HAP-1 (cell line): ENCODE measurements at regions not wholly inside any gene's neighbourhood (a gene's known extent, or its start where the extent isn't known, plus 50 kb on each side); places are given as distances from the start of the nearest gene placed in this dataset.

Source experiments
- DNase-seq, 2 experiments: peaks; one replicate each; pipeline ENCODE4 v3.0.0-alpha.2; 2016 to 2020; ENCODE audit warnings: low spot score in 2 of 2
- H3K27me3 ChIP-seq: fragments of 250-450 bp; sonication (Bioruptor Pico); 2 replicates; pipeline ENCODE4 v1.5.1; 2020; ENCODE audit warnings: low read depth, mild to moderate bottlenecking, moderate library complexity
- H3K36me3 ChIP-seq: fragments of 250-450 bp; sonication (Bioruptor Pico); replicated peaks from 2 replicates; pipeline ENCODE4 v1.5.1; 2020; ENCODE audit warnings: mild to moderate bottlenecking
- H3K4me1 ChIP-seq: fragments of 250-450 bp; sonication (Bioruptor Pico); 2 replicates; pipeline ENCODE4 v1.5.1; 2020; ENCODE audit warnings: mild to moderate bottlenecking
- H3K4me3 ChIP-seq: fragments of 250-450 bp; sonication (Bioruptor Pico); 2 replicates; pipeline ENCODE4 v1.5.1; 2020; ENCODE audit warnings: mild to moderate bottlenecking, moderate library complexity
- H3K9me3 ChIP-seq: fragments of 250-450 bp; sonication (Bioruptor Pico); 2 replicates; pipeline ENCODE4 v1.5.1; 2020; ENCODE audit warnings: mild to moderate bottlenecking, moderate library complexity
- in situ Hi-C: fragments of 300-500 bp; cut with MboI; formaldehyde crosslinking; loops from 3 replicates; pipeline ENCODE4 v1.14.3; 2020; ENCODE audit warnings: low sequenced_read_pairs, inconsistent platforms, mixed read lengths

- Histone ChIP-seq H3K4me1 (no peaks in the 10 kb centered on the region), H3K4me3 (no peak overlapping the region), H3K36me3 (no peaks in the 10 kb centered on the region), H3K27me3 (peaks cover 6% of the 10 kb centered on the region), H3K9me3 (no peaks in the 10 kb centered on the region)
- in situ Hi-C loops: no loop called here
- DNase-seq: no peak
Measured at GRCh38 chr5:168039566-168040248, 251.7 kb upstream of the WWC1 start.

GRCh38 chr5:168041583-168041982 is 249.9 kb upstream of the WWC1 start:
- DNase-seq: no peak
- H3K9me3 ChIP-seq: no peaks in the 10 kb centered on the region
- no peaks in the 10 kb centered on the region for H3K36me3 ChIP-seq
- H3K4me3 ChIP-seq: no peak overlapping the region
- in situ Hi-C loops: no loop called here
- H3K27me3 ChIP-seq: peaks cover 16% of the 10 kb centered on the region
- H3K4me1 ChIP-seq: no peaks in the 10 kb centered on the region

DNA sequence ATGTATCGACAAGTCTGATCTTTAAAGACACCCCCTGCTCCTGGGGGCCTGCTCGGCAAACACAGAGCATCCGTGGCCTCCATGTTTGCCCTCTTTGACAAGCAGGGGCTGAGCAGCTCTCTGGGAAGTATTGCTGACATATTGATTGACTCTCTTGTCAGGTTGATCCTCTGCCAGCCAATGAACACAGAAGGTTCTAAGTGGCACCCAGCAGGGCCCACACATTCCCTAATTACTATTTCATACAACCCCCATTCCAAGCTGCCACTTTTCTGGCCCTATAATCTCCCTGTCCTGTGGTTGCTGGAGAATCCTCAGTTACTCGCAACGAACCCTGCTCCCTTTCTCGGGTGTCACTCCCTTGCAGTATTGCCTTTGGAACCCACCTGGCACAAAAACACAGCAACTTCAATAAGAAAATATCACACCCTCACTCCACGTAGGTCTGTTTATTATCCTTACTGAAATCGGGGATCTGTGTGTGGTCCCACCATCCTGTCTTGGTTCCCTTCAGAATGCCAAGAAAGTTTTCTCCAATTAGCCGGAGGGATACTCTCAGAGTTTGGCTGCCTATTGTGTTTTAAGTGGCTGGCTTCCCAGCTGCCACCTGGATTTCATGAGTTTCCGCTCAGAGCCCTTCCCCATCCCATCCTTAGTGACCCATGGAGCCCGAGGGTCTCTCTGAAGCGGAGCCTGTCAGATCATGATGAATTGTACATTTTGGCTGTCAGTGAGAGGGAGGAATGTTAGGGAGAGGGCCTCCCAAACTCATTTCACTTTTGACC is 249.0 kb upstream of the WWC1 start:
- Histone ChIP-seq H3K36me3 (no peaks in the 10 kb centered on the region), H3K4me1 (no peaks in the 10 kb centered on the region), H3K9me3 (no peaks in the 10 kb centered on the region), H3K27me3 (peaks cover 16% of the 10 kb centered on the region), H3K4me3 (no peak overlapping the region)
- no peak for DNase-seq
- in situ Hi-C loops: no loop called here

- Histone ChIP-seq H3K4me3 (no peak overlapping the region), H3K27me3 (peaks cover 36% of the 10 kb centered on the region), H3K9me3 (no peaks in the 10 kb centered on the region), H3K4me1 (no peaks in the 10 kb centered on the region), H3K36me3 (no peaks in the 10 kb centered on the region)
- in situ Hi-C loops: no loop called here
- DNase-seq: no peak
Measured at GRCh38 chr5:168046163-168046562, 245.3 kb upstream of the WWC1 start.

DNA sequence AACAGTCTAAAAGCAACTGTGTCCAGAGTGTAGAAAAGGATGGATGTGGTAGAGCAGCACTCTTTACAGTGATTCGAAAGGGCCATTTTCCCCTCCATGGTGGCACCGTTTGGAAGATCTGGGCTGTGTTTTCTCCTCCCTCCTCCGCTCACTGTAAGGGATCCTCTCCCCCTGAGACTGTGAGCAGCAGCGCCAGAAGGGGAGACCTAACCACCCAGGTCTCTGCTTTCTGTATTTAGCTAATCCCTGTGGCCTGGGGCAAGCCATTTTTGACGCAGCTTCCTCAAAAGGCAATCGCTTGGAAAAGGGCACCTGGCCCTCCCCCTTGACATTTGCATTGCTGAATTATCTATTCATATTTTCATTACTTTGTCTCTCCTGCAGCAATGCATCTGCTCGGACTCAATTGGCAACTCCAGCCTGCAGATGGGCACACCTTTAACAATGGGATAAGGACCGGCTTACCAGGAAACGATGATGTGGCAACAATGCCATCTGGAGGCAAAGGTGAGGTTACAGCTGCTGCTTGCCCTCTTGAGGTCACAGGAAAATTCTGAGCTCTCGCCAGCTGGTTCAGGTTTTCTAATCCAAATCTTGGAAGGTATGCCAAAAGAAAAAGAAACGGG is 244.3 kb upstream of the WWC1 start:
- Histone ChIP-seq H3K4me1 (no peaks in the 10 kb centered on the region), H3K27me3 (peaks cover 39% of the 10 kb centered on the region), H3K36me3 (no peaks in the 10 kb centered on the region), H3K4me3 (no peak overlapping the region), H3K9me3 (no peaks in the 10 kb centered on the region)
- DNase-seq: peak; percentile 4 to 45
- in situ Hi-C loops: no loop called here

- Histone ChIP-seq H3K4me1 (no peaks in the 10 kb centered on the region), H3K36me3 (no peaks in the 10 kb centered on the region), H3K4me3 (no peak overlapping the region), H3K9me3 (no peaks in the 10 kb centered on the region), H3K27me3 (peaks cover 39% of the 10 kb centered on the region)
- peak in 1 of 2 experiments; percentile 25 for DNase-seq
- in situ Hi-C loops: no loop called here
Measured at GRCh38 chr5:168047669-168048111, 243.8 kb upstream of the WWC1 start.

DNA sequence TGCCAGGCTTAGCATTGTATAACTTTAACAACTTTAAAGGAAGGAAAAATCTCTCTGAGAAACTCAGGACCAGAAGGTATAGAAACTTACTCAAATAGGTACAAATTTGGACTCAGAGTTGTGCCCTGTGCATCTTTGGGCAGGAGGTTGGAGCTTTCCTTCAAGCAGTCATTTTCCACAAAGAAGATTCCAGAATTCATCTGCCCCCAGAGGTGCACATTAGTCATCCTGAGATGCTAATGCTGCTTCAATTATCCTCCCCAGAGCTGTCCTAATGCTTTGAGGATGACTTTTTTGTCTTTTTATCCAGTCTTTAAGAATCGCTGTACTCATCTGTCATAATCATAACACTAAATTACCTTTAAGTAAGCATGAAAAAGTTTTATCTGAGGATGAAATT is 243.0 kb upstream of the WWC1 start:
- Histone ChIP-seq H3K9me3 (no peaks in the 10 kb centered on the region), H3K27me3 (peaks cover 36% of the 10 kb centered on the region), H3K4me1 (no peaks in the 10 kb centered on the region), H3K36me3 (no peaks in the 10 kb centered on the region), H3K4me3 (no peak overlapping the region)
- in situ Hi-C loops: no loop called here
- no peak for DNase-seq

DNA sequence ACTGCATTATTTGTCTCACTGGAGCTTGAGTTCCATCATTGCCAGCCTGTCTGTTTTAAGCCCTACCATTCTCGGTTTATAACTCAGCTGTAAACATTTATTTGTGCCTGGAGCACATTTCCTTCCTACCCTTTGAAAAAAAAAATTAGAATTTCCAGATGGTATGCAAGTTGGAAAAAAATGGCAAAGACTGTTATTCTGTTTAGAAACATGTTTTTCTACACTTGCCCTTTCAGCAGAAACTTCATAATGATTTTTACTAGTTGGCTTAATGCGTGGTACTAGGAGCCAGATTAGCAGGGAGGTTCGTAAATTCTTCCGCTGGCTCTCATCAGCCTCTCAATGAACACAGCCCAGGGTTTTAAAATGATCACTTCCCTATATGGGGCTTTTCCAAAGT is 238.8 kb upstream of the WWC1 start:
- H3K27me3 ChIP-seq: peaks cover 23% of the 10 kb centered on the region
- H3K9me3 ChIP-seq: no peaks in the 10 kb centered on the region; the same call in 1 of the 2 replicates
- no peak overlapping the region for H3K4me3 ChIP-seq
- no peaks in the 10 kb centered on the region for H3K4me1 ChIP-seq
- H3K36me3 ChIP-seq: no peaks in the 10 kb centered on the region
- in situ Hi-C loops: no loop called here
- DNase-seq: no peak

DNA sequence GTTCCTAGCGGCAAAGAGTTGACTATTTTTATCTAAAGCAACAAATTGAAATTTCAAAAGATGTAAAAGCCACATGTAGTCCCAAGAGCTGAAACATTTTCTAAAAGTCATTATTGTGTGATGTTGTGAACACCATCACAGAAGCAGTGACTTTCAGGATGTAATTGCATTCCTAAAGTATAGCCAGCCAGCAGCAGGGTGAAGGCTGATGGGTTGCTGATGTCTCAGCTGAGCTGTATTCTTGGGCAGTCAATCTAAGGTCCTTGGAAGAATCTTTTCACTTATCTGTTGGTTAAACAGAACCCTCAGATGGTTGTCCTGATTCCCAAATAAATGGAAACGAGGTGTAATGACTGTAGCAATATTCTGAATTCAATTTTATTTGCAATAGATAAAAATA is 237.4 kb upstream of the WWC1 start:
- H3K4me3 ChIP-seq: no peak overlapping the region
- H3K4me1 ChIP-seq: no peaks in the 10 kb centered on the region
- no peak for DNase-seq
- H3K27me3 ChIP-seq: peaks cover 16% of the 10 kb centered on the region
- no peaks in the 10 kb centered on the region for H3K36me3 ChIP-seq
- in situ Hi-C loops: no loop called here
- H3K9me3 ChIP-seq: peaks cover 4% of the 10 kb centered on the region; the same call in 1 of the 2 replicates

- H3K9me3 ChIP-seq: peaks cover 4% of the 10 kb centered on the region; the same call in 1 of the 2 replicates
- H3K36me3 ChIP-seq: no peaks in the 10 kb centered on the region
- H3K27me3 ChIP-seq: peaks cover 11% of the 10 kb centered on the region
- H3K4me1 ChIP-seq: no peaks in the 10 kb centered on the region
- in situ Hi-C loops: no loop called here
- DNase-seq: no peak
- H3K4me3 ChIP-seq: no peak overlapping the region
Measured at GRCh38 chr5:168055141-168055683, 236.2 kb upstream of the WWC1 start.

GRCh38 chr5:168055961-168056360 is 235.5 kb upstream of the WWC1 start:
- Histone ChIP-seq H3K36me3 (no peaks in the 10 kb centered on the region), H3K27me3 (peaks cover 7% of the 10 kb centered on the region), H3K9me3 (peaks cover 4% of the 10 kb centered on the region; the same call in 1 of the 2 replicates), H3K4me1 (no peaks in the 10 kb centered on the region), H3K4me3 (no peak overlapping the region)
- in situ Hi-C loops: no loop called here
- no peak for DNase-seq

GRCh38 chr5:168056499-168057182 is 234.8 kb upstream of the WWC1 start:
- Histone ChIP-seq H3K4me1 (no peaks in the 10 kb centered on the region), H3K36me3 (no peaks in the 10 kb centered on the region), H3K9me3 (peaks cover 4% of the 10 kb centered on the region; the same call in 1 of the 2 replicates), H3K27me3 (peaks cover 11% of the 10 kb centered on the region), H3K4me3 (no peak overlapping the region)
- no peak for DNase-seq
- in situ Hi-C loops: no loop called here

GRCh38 chr5:168057905-168058304 is 233.5 kb upstream of the WWC1 start:
- peaks cover 14% of the 10 kb centered on the region for H3K27me3 ChIP-seq
- no peaks in the 10 kb centered on the region for H3K36me3 ChIP-seq
- H3K4me3 ChIP-seq: no peak overlapping the region
- peaks cover 4% of the 10 kb centered on the region; the same call in 1 of the 2 replicates for H3K9me3 ChIP-seq
- in situ Hi-C loops: no loop called here
- no peak for DNase-seq
- H3K4me1 ChIP-seq: no peaks in the 10 kb centered on the region
